Left forelimb (tissue), 1 donor: ENCODE measurements at regions not wholly inside any gene's neighbourhood (a gene's known extent, or its start where the extent isn't known, plus 50 kb on each side); places are given as distances from the start of the nearest gene placed in this dataset.

ENCODE experiments used
- DNase-seq: peaks from one replicate; pipeline ENCODE4 v3.0.0-alpha.2; 2018; ENCODE audit warnings: low spot score

DNA sequence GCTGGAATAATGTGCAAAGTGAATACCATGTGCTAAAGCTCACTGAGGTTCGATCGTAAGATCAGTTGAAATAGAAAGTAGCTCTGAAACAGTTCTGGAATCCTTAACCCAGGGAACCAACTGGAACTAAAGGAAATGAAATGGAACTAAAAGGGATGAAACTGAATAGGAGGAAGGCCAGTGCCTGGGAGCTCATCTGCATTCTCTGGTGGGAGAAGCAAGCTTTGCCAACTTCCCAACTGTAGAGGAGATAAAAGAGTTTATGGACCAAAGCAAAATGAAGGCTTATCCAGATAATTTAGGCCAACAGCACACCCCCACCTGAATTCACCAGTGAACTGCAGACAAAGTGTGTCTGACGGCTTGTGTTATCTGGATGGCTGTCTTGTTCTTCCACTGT lies 188.6 kb upstream of the HABP2 start:
- DNase-seq, result no peak

DNA sequence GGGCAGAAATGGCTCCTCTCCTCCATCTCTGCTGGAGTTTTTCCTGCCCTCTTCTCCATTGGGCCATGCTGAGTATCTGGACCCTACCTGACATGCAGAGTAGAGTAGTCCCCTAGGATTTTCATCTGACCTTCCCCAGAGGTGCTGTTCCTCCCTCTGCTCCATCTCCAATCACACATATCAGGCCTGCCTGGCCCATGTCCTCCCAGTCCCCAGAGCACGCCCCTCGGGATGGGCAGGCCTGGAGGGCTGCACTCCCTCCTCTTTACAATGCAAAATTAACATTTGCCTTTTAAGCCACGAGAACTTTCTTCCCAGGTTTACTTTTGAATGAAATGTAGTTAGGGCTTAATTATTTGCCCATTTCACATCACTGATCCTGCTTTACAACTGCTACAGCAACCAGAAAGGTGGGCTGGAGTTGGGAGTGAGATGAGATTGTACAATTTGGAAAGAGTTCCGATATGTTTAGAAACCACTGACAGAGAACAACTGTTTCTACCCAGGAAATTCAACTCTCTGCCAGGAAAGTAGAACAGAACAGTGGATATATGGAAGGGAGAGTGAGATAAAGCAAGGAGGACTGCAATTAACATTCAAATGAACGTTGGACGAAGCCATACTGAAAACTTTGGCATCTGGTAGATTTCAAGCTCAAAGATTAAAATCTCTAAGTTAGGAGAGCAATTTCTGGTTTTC lies 184.0 kb upstream of the HABP2 start:
- no peak for DNase-seq

- no peak for DNase-seq
Observed at GRCh38 chr10:113369365-113369694, 183.5 kb upstream of the HABP2 start.

GRCh38 chr10:113376428-113376827 lies 176.4 kb upstream of the HABP2 start:
- no peak for DNase-seq

- DNase-seq, result no peak
Observed at GRCh38 chr10:113379091-113379490, 173.8 kb upstream of the HABP2 start.

GRCh38 chr10:113381416-113381815 lies 171.4 kb upstream of the HABP2 start:
- DNase-seq, result no peak

- DNase-seq, result no peak
Observed at GRCh38 chr10:113381981-113382509, 170.8 kb upstream of the HABP2 start.

- DNase-seq, result no peak
Observed at GRCh38 chr10:113382691-113383090, 170.2 kb upstream of the HABP2 start.

DNA sequence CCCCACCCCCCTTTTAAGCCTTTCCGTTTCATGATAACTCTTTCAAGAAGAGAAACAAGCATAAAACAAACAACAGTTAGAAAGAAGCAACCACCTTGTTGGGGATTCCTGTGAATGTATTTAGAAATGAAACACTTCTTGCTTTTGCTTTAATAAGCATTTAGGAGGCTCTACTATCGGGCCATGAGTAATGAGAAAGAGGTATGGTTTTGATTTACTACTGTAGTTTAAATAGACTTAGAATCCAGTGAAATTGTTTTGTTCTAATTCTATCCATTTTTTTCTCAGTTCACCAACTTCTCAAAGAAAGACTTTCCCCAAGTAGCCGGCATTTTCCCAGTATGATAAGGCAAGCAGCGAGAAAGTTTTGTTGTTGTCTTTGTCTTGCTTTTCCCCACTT lies 168.7 kb upstream of the HABP2 start:
- no peak for DNase-seq

GRCh38 chr10:113385021-113385999 lies 167.5 kb upstream of the HABP2 start:
- peak; percentile 88 for DNase-seq

DNA sequence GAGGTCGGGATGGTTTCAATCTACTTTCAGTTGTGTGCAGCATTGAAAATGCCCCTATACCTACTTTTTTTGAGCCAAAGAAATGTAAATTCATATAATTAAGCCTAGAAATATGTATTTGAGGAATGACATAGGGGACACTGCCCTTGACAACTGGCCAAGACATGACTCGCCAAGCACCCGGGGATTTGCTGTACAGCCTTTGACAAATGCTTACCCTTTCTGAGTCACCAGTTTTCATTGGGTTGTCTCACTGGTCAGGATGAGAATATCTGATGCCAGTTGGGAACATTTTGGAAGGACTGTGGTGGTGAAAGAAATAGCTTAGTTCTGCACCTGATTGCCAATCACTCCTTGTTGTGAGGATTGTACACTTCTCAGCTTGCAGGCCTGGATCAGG lies 166.8 kb upstream of the HABP2 start:
- no peak for DNase-seq

DNA sequence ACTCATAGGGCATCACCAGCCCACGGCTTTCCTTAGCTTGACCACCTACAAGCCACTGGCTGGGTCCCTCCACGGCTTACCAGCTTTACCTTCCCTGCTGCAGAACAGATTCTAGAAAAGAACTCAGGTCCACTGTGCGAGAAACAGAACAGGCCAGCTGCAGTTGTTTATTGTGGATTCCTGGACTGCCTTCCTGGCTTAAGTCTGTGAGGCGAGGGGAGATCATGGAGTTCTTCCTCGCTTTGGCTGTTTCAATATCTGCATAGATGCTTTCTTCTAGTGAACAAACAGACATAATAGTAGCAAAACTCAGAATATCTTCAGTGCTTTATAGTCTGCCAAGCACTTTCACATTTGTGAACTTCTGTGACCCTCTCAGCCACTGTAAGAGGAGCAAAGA lies 162.9 kb upstream of the HABP2 start:
- no peak for DNase-seq

DNA sequence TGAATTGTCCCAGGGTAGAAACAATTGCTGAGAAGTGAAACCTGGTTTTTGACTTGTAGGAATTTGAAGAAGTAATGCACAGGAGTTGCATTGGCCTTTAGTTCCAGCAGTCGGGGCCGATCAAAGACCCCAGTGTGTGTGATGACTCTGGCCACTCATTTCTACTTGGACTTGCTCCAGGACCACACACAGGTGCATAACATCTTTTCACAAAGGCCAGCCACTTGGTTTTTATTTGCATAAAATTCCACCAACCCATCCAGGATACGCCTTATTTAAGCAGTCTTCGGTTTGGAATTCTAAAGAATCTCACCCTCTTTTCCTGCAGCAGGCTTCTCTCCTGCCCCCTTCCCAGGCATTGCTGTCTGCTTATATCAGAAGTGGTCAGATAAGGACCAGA lies 162.0 kb upstream of the HABP2 start:
- DNase-seq, result no peak

DNA sequence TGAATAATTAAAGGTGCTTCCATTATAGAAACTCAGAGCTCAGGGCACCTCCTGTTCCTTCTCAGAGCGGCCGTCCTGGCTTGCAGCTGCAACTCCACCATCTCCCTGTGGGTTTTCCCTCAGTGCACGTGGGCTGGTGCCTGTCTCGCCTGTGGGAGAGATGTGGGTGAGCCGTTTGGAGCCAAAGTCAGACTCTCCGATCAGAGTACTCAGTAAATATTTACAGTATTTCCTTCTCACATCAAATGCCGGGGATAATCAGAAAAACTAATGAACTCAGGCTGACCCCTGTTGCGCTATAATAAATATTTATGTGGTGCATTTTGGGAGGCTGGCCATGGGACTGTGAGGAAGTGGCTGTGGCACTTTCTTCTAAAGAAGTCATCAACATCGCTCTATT lies 155.8 kb upstream of the HABP2 start:
- DNase-seq, result no peak

DNA sequence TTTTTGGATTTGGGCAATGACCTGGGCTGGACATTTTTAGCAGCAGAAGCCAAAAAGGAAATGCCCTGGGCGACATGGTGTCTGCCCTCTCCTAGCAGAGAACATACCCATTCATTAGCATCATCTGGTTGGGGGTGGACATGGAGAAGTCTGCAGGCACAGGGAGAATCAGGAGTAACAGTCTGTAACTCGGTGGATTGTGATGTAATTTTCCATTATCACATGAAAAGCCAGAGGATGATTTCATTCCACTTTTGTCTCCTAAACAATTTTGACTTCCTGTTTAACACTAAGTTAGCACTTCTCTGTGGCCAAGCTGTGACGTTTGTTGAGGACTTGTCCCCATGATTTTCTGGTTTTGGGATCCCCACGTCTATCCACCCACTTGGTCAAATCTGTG lies 153.8 kb upstream of the HABP2 start:
- no peak for DNase-seq

- no peak for DNase-seq
Observed at GRCh38 chr10:113402602-113403001, 150.3 kb upstream of the HABP2 start.

- no peak for DNase-seq
Observed at GRCh38 chr10:113407218-113407617, 145.6 kb upstream of the HABP2 start.

DNA sequence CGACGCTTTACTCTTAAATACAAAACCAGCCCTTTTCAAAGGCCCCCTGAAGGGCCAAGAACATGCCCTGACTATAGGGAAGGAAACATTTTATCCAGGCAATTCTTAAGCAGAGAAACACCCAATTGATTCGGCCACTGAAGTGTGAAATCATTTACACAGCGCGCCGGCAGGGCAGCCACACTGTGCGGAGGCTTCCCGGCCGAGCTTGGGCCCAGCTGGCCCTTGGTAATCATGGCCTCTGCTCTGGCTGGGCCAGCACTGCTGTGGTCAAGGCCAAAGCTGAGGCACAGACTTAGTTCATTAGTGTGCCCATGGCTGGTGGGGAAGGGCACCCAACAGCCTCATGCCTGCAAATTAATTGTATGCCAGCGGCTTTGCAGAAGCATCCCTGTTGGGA lies 143.7 kb upstream of the HABP2 start:
- no peak for DNase-seq

- no peak for DNase-seq
Observed at GRCh38 chr10:113410618-113411017, 142.2 kb upstream of the HABP2 start.

- no peak for DNase-seq
Observed at GRCh38 chr10:113411456-113411855, 141.4 kb upstream of the HABP2 start.

- DNase-seq, result no peak
Observed at GRCh38 chr10:113412161-113412560, 140.7 kb upstream of the HABP2 start.

DNA sequence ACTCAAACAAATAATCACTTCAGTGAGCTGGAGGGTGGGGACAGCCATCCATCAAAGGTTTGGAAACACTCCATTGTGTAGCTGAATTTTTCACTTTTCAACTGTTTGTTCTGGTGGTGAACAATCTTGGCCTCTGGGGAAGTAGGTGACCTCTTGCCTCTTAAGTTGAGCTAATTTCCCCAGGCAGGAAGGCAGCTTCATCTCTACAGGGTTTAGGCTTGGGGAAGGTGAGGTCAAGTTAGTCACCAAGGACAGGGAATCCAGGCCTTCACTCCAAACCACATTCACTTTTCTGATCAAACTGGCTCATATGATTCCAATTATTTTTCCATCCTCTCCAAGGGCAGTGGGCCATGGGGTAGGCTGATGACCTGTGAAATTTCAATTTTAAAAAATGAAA lies 138.3 kb upstream of the HABP2 start:
- DNase-seq, result no peak

GRCh38 chr10:113415246-113415645 lies 137.6 kb upstream of the HABP2 start:
- DNase-seq, result no peak
